ENCODE measurements at regions not wholly inside any gene's neighbourhood (a gene's known extent, or its start where the extent isn't known, plus 50 kb on each side); places are given as distances from the start of the nearest gene placed in this dataset.

GRCh38 chr14:95415993-95416392, 96.3 kb upstream of the CLMN start:
- TF ChIP-seq PRDM10 (tag by site-specific recombination; IDR thresholded peaks at IDR 0.05) (no peak), CTCF (tag by site-specific recombination; IDR thresholded peaks at IDR 0.05) (no peak), ZNF792 (tag by site-specific recombination; IDR thresholded peaks at IDR 0.05) (no peak), ZNF621 (tag by site-specific recombination; IDR thresholded peaks at IDR 0.05) (no peak)

Data from HEK293 (cell line).